K562 (cell line): ENCODE measurements at regions not wholly inside any gene's neighbourhood (a gene's known extent, or its start where the extent isn't known, plus 50 kb on each side); places are given as distances from the start of the nearest gene placed in this dataset.

ENCODE experiments used
- ATAC-seq: fragments of 200-7000 bp; cut with Tn5 transposase; 3 replicates; pipeline ENCODE4 v1.9.1; 2020; ENCODE audit warnings: moderate library complexity
- BruUV-seq: library from RNA; stranded (reverse); fragments of 400-500 nt; replicated peaks from 2 replicates; lab custom pipeline; 2021; lab: Mats Ljungman, UMichigan
- CTCF ChIA-PET: fragments of 300-600 bp; formaldehyde crosslinking; extraction: SDS; loops from one replicate; lab custom pipeline; 2021; ENCODE audit warnings: low intra/inter-chr PET ratio; lab: Yijun Ruan, JAX
- POLR2A ChIA-PET: fragments of 300-600, 350-650 bp; sonication (Branson Sonifier 250); formaldehyde crosslinking; extraction: SDS; loops from one replicate; lab custom pipeline; 2021; ENCODE audit warnings: antibody characterized with exemption, inconsistent platforms; lab: Yijun Ruan, JAX
- DNase-seq, 4 experiments: peaks; one replicate each; pipeline versions ENCODE4 v3.0.0 to v3.0.0-alpha.2; 2011 to 2018; ENCODE audit warnings: low spot score in 3 of 4, mixed read lengths in 3 of 4; ENCODE audit errors: extremely low read depth in 1 of 4
- FAIRE-seq: peaks from 2 replicates; lab custom pipeline; 2011; peaks lifted over from hg19 to GRCh38; lab: Jason Lieb, UNC
- H2AFZ ChIP-seq: 2 replicates; pipeline ENCODE4 v1.6.0; 2011; ENCODE audit warnings: low read depth, low read length, control low read depth, inconsistent platforms
- H3K27ac ChIP-seq: fragments of 200-600 bp; 3 replicates; pipeline ENCODE4 v1.8.0; 2011; ENCODE audit warnings: low read depth, mild to moderate bottlenecking, control low read depth, inconsistent platforms, low read length, moderate library complexity, mixed read lengths; ENCODE audit errors: extremely low read depth
- H3K27me3 ChIP-seq, 2 experiments: fragments of 300-600 bp in 1 of 2; 2 replicates in 1 of 2; 3 replicates in 1 of 2; pipeline versions ENCODE4 v1.6.0 to v1.8.0; 2011; ENCODE audit warnings: inconsistent platforms in 2 of 2, low read length in 2 of 2, mild to moderate bottlenecking in 1 of 2, mixed read lengths in 1 of 2, moderate library complexity in 1 of 2; ENCODE audit not compliant: control insufficient read depth in 2 of 2, insufficient read depth in 2 of 2
- H3K36me3 ChIP-seq: fragments of 300-600 bp; 3 replicates; pipeline ENCODE4 v1.8.0; 2011; ENCODE audit warnings: mild to moderate bottlenecking, low read length, inconsistent platforms; ENCODE audit not compliant: control insufficient read depth, insufficient read depth
- H3K4me1 ChIP-seq, 2 experiments: fragments of 200-600 bp in 1 of 2; replicated peaks in 1 of 2; 2 replicates in 1 of 2; 3 replicates in 1 of 2; pipeline versions ENCODE4 v1.5.1 to v1.8.0; 2011; ENCODE audit warnings: inconsistent platforms in 2 of 2, low read length in 2 of 2, mild to moderate bottlenecking in 1 of 2, mixed read lengths in 1 of 2, moderate library complexity in 1 of 2; ENCODE audit not compliant: control insufficient read depth in 2 of 2, insufficient read depth in 2 of 2
- H3K4me2 ChIP-seq: 2 replicates; pipeline ENCODE4 v1.6.1; 2011; ENCODE audit warnings: low read length, control low read depth, inconsistent platforms, mixed read lengths; ENCODE audit not compliant: insufficient read depth
- H3K4me3 ChIP-seq: fragments of 200-600 bp; sonication (generic), shearing (Covaris generic); 2 replicates; pipeline ENCODE4 v1.5.1; 2016; ENCODE audit warnings: control low read depth, inconsistent platforms
- H3K79me2 ChIP-seq: fragments of 200-600 bp; 3 replicates; pipeline ENCODE4 v1.8.0; 2011; ENCODE audit warnings: low read length, inconsistent platforms; ENCODE audit not compliant: control insufficient read depth, insufficient read depth
- H3K9ac ChIP-seq, 2 experiments: 2 replicates each; pipeline versions ENCODE4 v1.6.0 to v1.6.1; 2011; ENCODE audit warnings: low read depth in 2 of 2, low read length in 2 of 2, control low read depth in 1 of 2, inconsistent platforms in 1 of 2, mild to moderate bottlenecking in 1 of 2, mixed read lengths in 1 of 2; ENCODE audit not compliant: insufficient read depth in 1 of 2
- H3K9me1 ChIP-seq: one replicate; pipeline ENCODE4 v1.6.0; 2011; ENCODE audit warnings: inconsistent platforms, mild to moderate bottlenecking, low read length, moderate library complexity; ENCODE audit not compliant: control insufficient read depth, insufficient read depth
- H3K9me3 ChIP-seq: replicated peaks from 2 replicates; pipeline ENCODE4 v1.5.1; 2011; ENCODE audit warnings: low read depth, low read length, inconsistent platforms; ENCODE audit not compliant: control insufficient read depth, insufficient read depth
- H4K20me1 ChIP-seq: replicated peaks from 2 replicates; pipeline ENCODE4 v1.6.1; 2011; ENCODE audit warnings: low read length, inconsistent platforms, mixed read lengths; ENCODE audit not compliant: control insufficient read depth, insufficient read depth
- C11orf30 ChIP-seq: fragments of 450-650 bp; IDR thresholded peaks from 2 replicates; pipeline ENCODE4 v1.6.1; 2016; ENCODE audit warnings: low read depth, mild to moderate bottlenecking
- FOXK2 ChIP-seq, 2 experiments: fragments of 450-650 bp; IDR thresholded peaks in 1 of 2; conservative IDR thresholded peaks in 1 of 2; 2 replicates each; pipeline ENCODE4 v1.6.1; 2016; ENCODE audit warnings: low read depth in 2 of 2, mild to moderate bottlenecking in 1 of 2
- MAFF ChIP-seq: IDR thresholded peaks from 2 replicates; pipeline ENCODE4 v1.6.1; 2012; ENCODE audit warnings: low read length, improper control_type of control experiment
- MAFG ChIP-seq: fragments of 450-650 bp; conservative IDR thresholded peaks from 2 replicates; pipeline ENCODE4 v1.6.1; 2016; ENCODE audit warnings: missing genetic modification characterization, missing compliant biosample characterization
- MAFK ChIP-seq: IDR thresholded peaks from 2 replicates; pipeline ENCODE4 v1.6.1; 2011; ENCODE audit warnings: low read length, improper control_type of control experiment
- POLR2B ChIP-seq: fragments of 450-650 bp; IDR thresholded peaks from 2 replicates; pipeline ENCODE4 v1.6.1; 2018; ENCODE audit warnings: low read depth; ENCODE audit not compliant: partially characterized antibody
- RNF219 ChIP-seq: fragments of 250-450 bp; sonication (Bioruptor Pico); IDR thresholded peaks from 2 replicates; pipeline ENCODE4 v1.5.0; 2022; ENCODE audit warnings: mild to moderate bottlenecking
- ZBTB5 ChIP-seq: fragments of 450-650 bp; IDR thresholded peaks from 2 replicates; pipeline ENCODE4 v1.6.1; 2017; ENCODE audit warnings: antibody characterized with exemption
- ZNF217 ChIP-seq: sonication (generic); formaldehyde crosslinking; IDR thresholded peaks from 2 replicates; pipeline ENCODE4 v1.8.0; 2022; ENCODE audit warnings: mild to moderate bottlenecking, missing genetic modification reagents
- ZNF253 ChIP-seq: fragments of 250-450 bp; sonication (Bioruptor Pico); conservative IDR thresholded peaks from 2 replicates; pipeline ENCODE4 v1.6.1; 2021; ENCODE audit warnings: mild to moderate bottlenecking
- ZNF316 ChIP-seq: fragments of 450-650 bp; IDR thresholded peaks from 2 replicates; pipeline ENCODE4 v1.6.1; 2016
- WGBS: fragments of 100-300 bp; shearing (Covaris generic); methylation state at CpG from one replicate; pipeline ENCODE4 v1.1.6; 2016; ENCODE audit warnings: low coverage, mixed read lengths; ENCODE audit not compliant: insufficient coverage; ENCODE audit errors: missing lambda C conversion rate; 5-methylcytosine and 5-hydroxymethylcytosine counted together
- in situ Hi-C: fragments of 300-500 bp; cut with MboI; formaldehyde crosslinking; loops from 4 replicates; pipeline ENCODE4 v1.15.0; 2018; ENCODE audit warnings: inconsistent platforms, mixed read lengths
- intact Hi-C: fragments of 100-400 bp; cut with micrococcal nuclease; formaldehyde crosslinking; loops from 2 replicates; pipeline ENCODE4 v1.14.2; 2022

GRCh38 chr6:48667797-48668196, 556.8 kb upstream of the PTCHD4 start:
- Histone ChIP-seq H3K27ac (no peak overlapping the region), H3K4me3 (no peak overlapping the region), H4K20me1 (no peaks in the 10 kb centered on the region), H3K4me1 (no peaks in the 10 kb centered on the region), H3K27me3 (no peaks in the 10 kb centered on the region), H3K4me2 (no peak overlapping the region), H3K79me2 (no peaks in the 10 kb centered on the region), H3K9me1 (no peaks in the 10 kb centered on the region), H3K36me3 (no peaks in the 10 kb centered on the region), H3K9ac (no peak overlapping the region), H2AFZ (no peak overlapping the region), H3K9me3 (no peaks in the 10 kb centered on the region; the same call in 1 of the 2 replicates)
- TF ChIP-seq ZNF217 (CRISPR knock-in tag) (no peak), C11orf30 (peak; percentile 58; the same call in 1 of the 2 replicates), MAFF (peak; percentile 67), MAFG (peak; percentile 58), ZNF253 (CRISPR knock-in tag) (no peak), ZNF316 (peak; percentile 65), MAFK (peak; percentile 74)
- CTCF ChIA-PET, result no interaction called here
- WGBS, result 0% methylated on average over 2 of the region's 2 CpGs
- intact Hi-C loops, result no loop called here
- ATAC-seq (no peak), DNase-seq (no peak), FAIRE-seq (no peak)
- no TSS peak for BruUV-seq
- in situ Hi-C loops, result no loop called here
- POLR2A ChIA-PET, result no interaction called here

- intact Hi-C loops, result no loop called here
Observed at GRCh38 chr6:48664826-48665225, 553.8 kb upstream of the PTCHD4 start.

More at GRCh38 chr6:48664826-48665225, 553.8 kb upstream of the PTCHD4 start:
- ChIA-PET POLR2A (no interaction called here), CTCF (no interaction called here)
- H3K9me3 ChIP-seq, result no peaks in the 10 kb centered on the region; the same call in none of the 2 replicates
- no peak overlapping the region for H3K27ac ChIP-seq
- 0% methylated on average over 3 of the region's 3 CpGs for WGBS
- no peak overlapping the region for H3K9ac ChIP-seq
- H3K4me3 ChIP-seq, result no peak overlapping the region
- H3K36me3 ChIP-seq, result no peaks in the 10 kb centered on the region
- TF ChIP-seq ZBTB5, result no peak
- TF ChIP-seq POLR2B, result no peak
- no peak for TF ChIP-seq RNF219 (CRISPR knock-in tag)
- no peak for TF ChIP-seq FOXK2 (conservative IDR thresholded peaks at IDR 0.05 in 1 of 2, IDR thresholded peaks at IDR 0.05 in 1 of 2; ENCODE audit: low read depth in 2 of 2)
- no peak overlapping the region for H2AFZ ChIP-seq
- H3K27me3 ChIP-seq, result no peaks in the 10 kb centered on the region
- no TSS peak for BruUV-seq
- in situ Hi-C loops, result no loop called here
- FAIRE-seq, result no peak
- H3K79me2 ChIP-seq, result no peaks in the 10 kb centered on the region
- H3K9me1 ChIP-seq, result no peaks in the 10 kb centered on the region
- no peaks in the 10 kb centered on the region for H3K4me1 ChIP-seq
- no peak overlapping the region for H3K4me2 ChIP-seq
- ATAC-seq, result no peak
- H4K20me1 ChIP-seq, result no peaks in the 10 kb centered on the region
- DNase-seq, result no peak
